ENCODE measurements at regions not wholly inside any gene's neighbourhood (a gene's known extent, or its start where the extent isn't known, plus 50 kb on each side); places are given as distances from the start of the nearest gene placed in this dataset.

DNA sequence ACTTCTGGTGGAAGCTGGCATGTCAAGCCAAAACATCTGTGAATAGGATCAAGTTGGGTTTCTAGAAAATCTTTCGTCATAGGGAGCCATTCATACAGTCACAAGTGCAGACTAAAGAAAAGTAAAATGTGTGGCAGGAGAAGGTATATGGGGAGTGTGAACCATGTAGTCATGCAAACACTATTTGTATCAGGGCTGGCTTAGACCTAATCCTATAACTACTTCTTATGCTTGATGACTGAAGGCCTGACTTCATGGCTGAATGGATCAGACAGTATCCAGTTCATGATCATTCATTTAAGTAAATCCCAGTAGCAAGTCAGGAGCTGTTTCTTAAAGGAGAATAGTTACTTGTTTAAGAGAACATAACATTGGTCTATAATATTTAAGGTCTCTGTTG lies 63.8 kb upstream of the DAPK1 start:
- Histone ChIP-seq H3K79me2 (ENCODE audit: insufficient read depth, low read length) (no peaks in the 10 kb centered on the region), H2BK15ac (ENCODE audit: low read depth, low read length) (no peak overlapping the region), H3T11ph (ENCODE audit: low read length) (no peak overlapping the region), H3K18ac (ENCODE audit: insufficient read length, low read depth, low read length) (no peak overlapping the region), H3K23ac (ENCODE audit: insufficient read length, low read depth, low read length) (no peak overlapping the region), H3K9ac (ENCODE audit: extremely low read depth, insufficient read length, low read length) (no peak overlapping the region), H3K56ac (ENCODE audit: insufficient read length, low read depth, low read length) (no peak overlapping the region), H2BK5ac (ENCODE audit: insufficient read length, low read length) (no peak overlapping the region), H2BK20ac (ENCODE audit: low read depth, low read length, poor library complexity, severe bottlenecking) (no peak overlapping the region), H2BK12ac (ENCODE audit: insufficient read length, low read depth, low read length) (no peak overlapping the region), H3K27ac (ENCODE audit: insufficient read length, low read depth, low read length) (no peak overlapping the region), H4K91ac (ENCODE audit: insufficient read length, low read depth, low read length) (no peak overlapping the region), H4K20me1 (ENCODE audit: control insufficient read depth, insufficient read depth, insufficient read length) (no peaks in the 10 kb centered on the region), H3K27me3 (ENCODE audit: insufficient read depth, low read length) (no peaks in the 10 kb centered on the region; the same call in 1 of the 2 replicates), H3K23me2 (ENCODE audit: insufficient read length, low read depth, low read length, poor library complexity, severe bottlenecking) (no peaks in the 10 kb centered on the region), H2BK120ac (ENCODE audit: low read depth, low read length, poor library complexity, severe bottlenecking) (no peak overlapping the region), H3K9me3 (ENCODE audit: control insufficient read depth, low read depth, low read length) (no peaks in the 10 kb centered on the region), H3K4me2 (ENCODE audit: insufficient read depth, insufficient read length, low read length) (no peak overlapping the region), H4K5ac (ENCODE audit: insufficient read length, low read depth, low read length) (no peak overlapping the region), H4K8ac (replicated peaks; ENCODE audit: insufficient read length, low read depth, low read length) (no peak overlapping the region), H3K4me1 (ENCODE audit: insufficient read depth, low read length) (peaks cover 8% of the 10 kb centered on the region), H3K79me1 (ENCODE audit: insufficient read depth, low read depth, low read length, poor library complexity, severe bottlenecking) (no peaks in the 10 kb centered on the region), H3K4ac (ENCODE audit: low read depth, low read length) (no peak overlapping the region), H3K14ac (ENCODE audit: insufficient read depth, low read length) (no peak overlapping the region), H2AK5ac (ENCODE audit: insufficient read length, low read length) (no peak overlapping the region), H2AFZ (ENCODE audit: low read length) (no peak overlapping the region)
- no peak for TF ChIP-seq CTCF (conservative IDR thresholded peaks at IDR 0.05)
- H3K36me3 Mint-ChIP-seq (ENCODE audit: insufficient read depth in 1 of 3, low read depth in 3 of 3), result peaks cover 0 to 2% (median 0%) of the 10 kb centered on the region in 3 experiments; a peak in 1 of 7 replicates
- peaks cover 6% of the 10 kb centered on the region for H3K27me3 Mint-ChIP-seq (ENCODE audit: low read depth)
- H3K4me3 Mint-ChIP-seq, result no peak overlapping the region
- H3K9me3 Mint-ChIP-seq, result no peaks in the 10 kb centered on the region
- no peak for DNase-seq
- H3K4me1 Mint-ChIP-seq, result peaks cover 19 to 35% of the 10 kb centered on the region in 2 experiments
- no peak overlapping the region for H3K27ac Mint-ChIP-seq
- no CpG with 5 or more reads among the region's 1 CpG for WGBS (ENCODE audit: extremely low coverage, insufficient read length, low lambda C conversion rate)
